ENCODE measurements at regions not wholly inside any gene's neighbourhood (a gene's known extent, or its start where the extent isn't known, plus 50 kb on each side); places are given as distances from the start of the nearest gene placed in this dataset.

GRCh38 chr10:120282846-120283492, 174.1 kb upstream of the PLPP4 start:
- no peak for DNase-seq (ENCODE audit: low read depth in 1 of 2, low spot score in 1 of 2)

DNA sequence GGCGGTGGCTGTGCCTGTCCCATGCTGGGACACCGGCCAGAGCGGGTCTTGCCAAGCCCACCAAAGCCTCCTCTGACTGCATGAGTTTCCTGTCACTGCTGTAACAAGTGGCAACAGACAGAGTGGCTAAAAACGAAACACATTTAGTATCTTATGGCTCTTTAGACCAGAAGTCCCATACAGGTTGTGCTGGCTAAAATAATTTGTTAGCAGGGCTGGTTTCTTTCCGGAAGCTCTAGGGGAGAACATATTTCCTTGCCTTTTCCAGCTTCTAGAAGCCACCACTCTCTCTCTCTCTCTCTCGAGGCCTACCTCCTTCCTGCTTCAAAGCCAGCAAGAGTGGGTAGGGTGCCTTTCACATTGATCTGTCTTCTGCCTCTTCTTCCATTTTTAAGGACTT, 171.6 kb upstream of the PLPP4 start:
- no peak overlapping the region for H3K27ac ChIP-seq (replicated peaks)
- no peak for DNase-seq (ENCODE audit: low read depth in 1 of 2, low spot score in 1 of 2)
- no peaks in the 10 kb centered on the region for H3K27me3 ChIP-seq (ENCODE audit: insufficient read depth, poor library complexity, severe bottlenecking)
- H3K4me3 ChIP-seq (replicated peaks; ENCODE audit: insufficient read depth, low read length): no peak overlapping the region
- no peak for TF ChIP-seq POLR2AphosphoS5 (IDR thresholded peaks at IDR 0.05; ENCODE audit: low read depth)
- no peak for TF ChIP-seq CTCF (IDR thresholded peaks at IDR 0.05; ENCODE audit: insufficient read depth, low read length)
- TF ChIP-seq SPI1 (IDR thresholded peaks at IDR 0.05; ENCODE audit: borderline replicate concordance, low read depth): no peak
- TF ChIP-seq REST (IDR thresholded peaks at IDR 0.05; ENCODE audit: insufficient replicate concordance, low read depth): no peak
- TF ChIP-seq GABPA (IDR thresholded peaks at IDR 0.05; ENCODE audit: low read depth): no peak

More at GRCh38 chr10:120282846-120283492, 174.1 kb upstream of the PLPP4 start:
- Histone ChIP-seq H3K27ac (replicated peaks) (no peak overlapping the region), H3K4me3 (replicated peaks; ENCODE audit: insufficient read depth, low read length) (no peak overlapping the region), H3K27me3 (ENCODE audit: insufficient read depth, poor library complexity, severe bottlenecking) (no peaks in the 10 kb centered on the region)
- TF ChIP-seq SPI1 (IDR thresholded peaks at IDR 0.05; ENCODE audit: borderline replicate concordance, low read depth): peak; percentile 52; the same call in 1 of the 2 replicates
- TF ChIP-seq GABPA (IDR thresholded peaks at IDR 0.05; ENCODE audit: low read depth): no peak

DNA sequence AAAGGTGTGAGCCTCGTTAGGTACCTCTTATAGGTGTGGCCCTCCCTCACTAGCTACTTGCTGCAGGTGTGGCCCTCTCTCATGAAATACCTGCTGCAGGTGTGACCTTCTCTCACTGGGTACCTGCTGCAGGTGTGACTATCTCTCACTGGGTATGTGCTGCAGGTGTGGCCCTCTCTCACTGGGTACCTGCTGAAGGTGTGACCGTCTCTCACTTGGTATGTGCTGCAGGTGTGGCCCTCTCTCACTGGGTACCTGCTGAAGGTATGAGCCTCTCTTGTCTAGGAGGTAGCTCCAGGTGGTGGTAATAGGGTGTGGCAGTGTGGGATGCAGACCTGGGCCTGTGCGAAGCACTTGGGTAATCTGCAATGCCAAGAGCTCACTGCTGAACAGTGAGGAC, 170.7 kb upstream of the PLPP4 start:
- Histone ChIP-seq H3K4me3 (replicated peaks; ENCODE audit: insufficient read depth, low read length) (no peak overlapping the region), H3K27me3 (ENCODE audit: insufficient read depth, poor library complexity, severe bottlenecking) (no peaks in the 10 kb centered on the region), H3K27ac (replicated peaks) (no peak overlapping the region)
- DNase-seq (ENCODE audit: low read depth in 1 of 2, low spot score in 1 of 2): no peak
- TF ChIP-seq SPI1 (IDR thresholded peaks at IDR 0.05; ENCODE audit: borderline replicate concordance, low read depth) (no peak), GABPA (IDR thresholded peaks at IDR 0.05; ENCODE audit: low read depth) (no peak), POLR2AphosphoS5 (IDR thresholded peaks at IDR 0.05; ENCODE audit: low read depth) (no peak), CTCF (IDR thresholded peaks at IDR 0.05; ENCODE audit: insufficient read depth, low read length) (no peak), REST (IDR thresholded peaks at IDR 0.05; ENCODE audit: insufficient replicate concordance, low read depth) (no peak)

GRCh38 chr10:120300513-120300912, 156.5 kb upstream of the PLPP4 start:
- no peak for TF ChIP-seq REST (IDR thresholded peaks at IDR 0.05; ENCODE audit: insufficient replicate concordance, low read depth)
- no peak for TF ChIP-seq SPI1 (IDR thresholded peaks at IDR 0.05; ENCODE audit: borderline replicate concordance, low read depth)
- TF ChIP-seq GABPA (IDR thresholded peaks at IDR 0.05; ENCODE audit: low read depth): no peak
- TF ChIP-seq POLR2AphosphoS5 (IDR thresholded peaks at IDR 0.05; ENCODE audit: low read depth): no peak
- TF ChIP-seq CTCF (IDR thresholded peaks at IDR 0.05; ENCODE audit: insufficient read depth, low read length): no peak
- no peak for DNase-seq (ENCODE audit: low read depth in 1 of 2, low spot score in 1 of 2)
- Histone ChIP-seq H3K4me3 (replicated peaks; ENCODE audit: insufficient read depth, low read length) (no peak overlapping the region), H3K27ac (replicated peaks) (no peak overlapping the region), H3K27me3 (ENCODE audit: insufficient read depth, poor library complexity, severe bottlenecking) (peaks cover 6% of the 10 kb centered on the region)

All from HL-60 (cell line).